ENCODE measurements at regions not wholly inside any gene's neighbourhood (a gene's known extent, or its start where the extent isn't known, plus 50 kb on each side); places are given as distances from the start of the nearest gene placed in this dataset.

DNA sequence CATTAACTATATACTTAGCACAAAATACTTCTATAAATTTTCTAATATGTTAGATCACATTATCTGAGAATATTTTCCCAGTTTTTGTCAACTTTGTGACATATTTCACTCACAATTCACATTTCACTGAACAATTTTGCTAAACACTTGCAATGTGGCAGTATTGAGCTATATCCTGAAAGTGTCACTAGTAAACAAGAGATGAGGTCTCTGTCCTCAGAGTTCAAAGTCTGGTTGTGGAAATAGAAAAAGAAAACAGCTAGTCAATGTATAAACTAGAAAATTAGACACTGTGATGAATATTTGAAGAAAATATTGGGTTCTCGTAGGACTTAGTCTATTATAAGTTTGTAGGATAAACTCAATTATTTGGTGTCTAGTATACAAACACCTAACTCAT lies 87.4 kb upstream of the CHORDC1 start:
- TF ChIP-seq, protein P1, sequence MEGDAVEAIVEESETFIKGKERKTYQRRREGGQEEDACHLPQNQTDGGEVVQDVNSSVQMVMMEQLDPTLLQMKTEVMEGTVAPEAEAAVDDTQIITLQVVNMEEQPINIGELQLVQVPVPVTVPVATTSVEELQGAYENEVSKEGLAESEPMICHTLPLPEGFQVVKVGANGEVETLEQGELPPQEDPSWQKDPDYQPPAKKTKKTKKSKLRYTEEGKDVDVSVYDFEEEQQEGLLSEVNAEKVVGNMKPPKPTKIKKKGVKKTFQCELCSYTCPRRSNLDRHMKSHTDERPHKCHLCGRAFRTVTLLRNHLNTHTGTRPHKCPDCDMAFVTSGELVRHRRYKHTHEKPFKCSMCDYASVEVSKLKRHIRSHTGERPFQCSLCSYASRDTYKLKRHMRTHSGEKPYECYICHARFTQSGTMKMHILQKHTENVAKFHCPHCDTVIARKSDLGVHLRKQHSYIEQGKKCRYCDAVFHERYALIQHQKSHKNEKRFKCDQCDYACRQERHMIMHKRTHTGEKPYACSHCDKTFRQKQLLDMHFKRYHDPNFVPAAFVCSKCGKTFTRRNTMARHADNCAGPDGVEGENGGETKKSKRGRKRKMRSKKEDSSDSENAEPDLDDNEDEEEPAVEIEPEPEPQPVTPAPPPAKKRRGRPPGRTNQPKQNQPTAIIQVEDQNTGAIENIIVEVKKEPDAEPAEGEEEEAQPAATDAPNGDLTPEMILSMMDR (IDR thresholded peaks at IDR 0.05; ENCODE audit: unreplicated experiment), result no peak
- Mint-ChIP-seq H3K27ac (no peak overlapping the region), H3K4me3 (no peak overlapping the region), H3K36me3 (no peaks in the 10 kb centered on the region), H3K27me3 (ENCODE audit: low read depth) (no peaks in the 10 kb centered on the region), H3K9me3 (no peaks in the 10 kb centered on the region), H3K4me1 (peaks cover 13% of the 10 kb centered on the region)
- DNase-seq (ENCODE audit: low spot score in 2 of 2, unreplicated experiment in 2 of 2), result no peak

DNA sequence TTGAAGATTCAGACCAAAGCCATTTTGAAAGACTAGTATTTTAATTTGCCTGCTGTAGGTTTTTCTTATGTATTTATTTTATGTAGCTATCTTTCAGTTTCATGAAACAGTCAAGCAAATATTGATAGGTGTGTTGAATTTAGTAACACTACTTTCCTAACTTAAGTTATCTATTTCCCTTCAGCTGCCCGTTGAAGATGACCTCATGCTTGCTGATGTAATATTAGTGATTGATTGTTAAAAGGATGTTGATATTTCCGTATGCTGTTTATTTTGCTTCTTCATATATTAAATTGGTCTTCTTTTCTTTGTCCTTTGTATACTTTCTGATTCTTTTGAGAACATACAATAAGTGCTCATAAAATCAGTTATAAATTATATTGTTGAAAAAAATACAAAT lies 86.8 kb upstream of the CHORDC1 start:
- Mint-ChIP-seq H3K9me3 (no peaks in the 10 kb centered on the region), H3K27ac (no peak overlapping the region)
- DNase-seq (ENCODE audit: low spot score in 2 of 2, unreplicated experiment in 2 of 2), result no peak

DNA sequence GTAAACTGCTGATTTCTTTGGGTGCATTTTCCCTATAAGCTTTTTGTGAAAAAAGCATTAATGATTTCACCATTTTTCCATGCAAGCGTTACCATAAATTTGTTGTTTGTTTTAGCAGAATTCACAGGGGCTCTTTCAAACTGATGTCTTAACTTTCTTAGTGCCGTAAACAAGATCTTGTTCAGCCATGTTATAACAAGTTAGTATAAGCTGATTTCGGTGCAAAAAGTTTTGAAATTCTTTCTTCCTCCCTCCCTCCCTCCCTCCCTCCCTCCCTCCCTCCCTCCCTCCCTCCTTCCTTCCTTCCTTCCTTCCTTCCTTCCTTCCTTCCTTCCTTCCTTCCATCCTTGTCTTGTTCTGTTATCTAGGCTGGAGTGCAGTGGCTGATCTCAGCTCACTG lies 71.7 kb upstream of the CHORDC1 start:
- Mint-ChIP-seq H3K9me3 (peaks cover 29% of the 10 kb centered on the region), H3K4me1 (no peaks in the 10 kb centered on the region), H3K27ac (no peak overlapping the region), H3K4me3 (no peak overlapping the region), H3K36me3 (no peaks in the 10 kb centered on the region), H3K27me3 (ENCODE audit: low read depth) (no peaks in the 10 kb centered on the region)
- no peak for DNase-seq (ENCODE audit: low spot score in 2 of 2, unreplicated experiment in 2 of 2)
- TF ChIP-seq, protein P1 (IDR thresholded peaks at IDR 0.05; ENCODE audit: unreplicated experiment), result no peak

More for the DNA sequence above, 86.8 kb upstream of the CHORDC1 start:
- Mint-ChIP-seq H3K4me3 (no peak overlapping the region), H3K27me3 (ENCODE audit: low read depth) (no peaks in the 10 kb centered on the region), H3K36me3 (no peaks in the 10 kb centered on the region), H3K4me1 (peaks cover 13% of the 10 kb centered on the region)
- TF ChIP-seq, protein P1 (IDR thresholded peaks at IDR 0.05; ENCODE audit: unreplicated experiment), result no peak

DNA sequence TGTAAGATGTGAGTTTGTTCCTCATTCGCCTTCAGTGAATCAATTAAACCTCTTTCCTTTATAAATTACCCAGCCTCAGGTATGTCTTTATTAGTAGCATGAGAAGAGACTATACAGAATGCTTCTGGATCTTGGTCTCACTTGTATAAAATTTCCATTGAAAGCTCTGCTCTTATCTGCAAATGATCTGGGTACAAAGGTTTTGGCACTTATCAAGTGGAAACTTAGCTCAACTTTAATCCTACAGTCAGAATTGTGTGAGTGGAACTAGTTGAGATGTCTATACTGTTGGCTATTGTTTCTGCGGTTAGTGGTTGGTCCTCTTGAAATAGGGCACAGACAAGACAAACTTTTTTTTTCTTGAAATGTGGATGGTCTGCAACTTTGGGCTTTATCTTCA lies 71.2 kb upstream of the CHORDC1 start:
- no peaks in the 10 kb centered on the region for H3K27me3 Mint-ChIP-seq (ENCODE audit: low read depth)

DNA sequence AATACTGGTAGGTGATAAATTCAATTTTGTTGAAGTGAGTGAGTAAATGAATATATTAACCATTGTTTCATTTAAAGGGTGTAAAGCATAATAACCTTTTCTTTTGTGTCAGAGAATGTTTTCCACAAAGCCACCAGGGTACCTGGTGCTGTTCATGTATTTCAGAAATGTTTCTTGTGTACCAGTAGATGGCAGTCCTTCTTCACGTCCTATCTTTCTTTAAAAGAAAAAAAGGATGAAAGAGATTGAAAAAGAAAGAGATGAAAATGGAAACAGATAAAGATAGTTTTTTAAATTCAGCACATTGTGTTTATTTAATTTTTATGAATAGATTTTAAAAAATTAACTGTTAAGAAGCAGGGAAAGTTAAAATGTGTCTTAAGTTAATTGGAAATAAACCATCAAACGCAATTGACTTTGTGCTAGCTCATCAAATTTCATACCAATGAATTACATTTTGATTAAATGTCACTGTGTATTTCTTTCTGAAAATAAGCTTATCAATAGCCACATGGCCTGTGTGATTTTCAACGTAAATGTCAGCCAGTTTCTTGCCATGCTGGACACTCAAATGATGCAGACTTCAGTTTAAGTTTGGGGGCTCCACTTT lies 65.5 kb upstream of the CHORDC1 start:
- DNase-seq (ENCODE audit: low spot score in 2 of 2, unreplicated experiment in 2 of 2), result no peak
- H3K27me3 Mint-ChIP-seq (ENCODE audit: low read depth), result no peaks in the 10 kb centered on the region
- H3K4me3 Mint-ChIP-seq, result no peak overlapping the region
- H3K27ac Mint-ChIP-seq, result no peak overlapping the region
- H3K36me3 Mint-ChIP-seq, result no peaks in the 10 kb centered on the region
- H3K4me1 Mint-ChIP-seq, result peaks cover 3% of the 10 kb centered on the region
- TF ChIP-seq, protein P1 (IDR thresholded peaks at IDR 0.05; ENCODE audit: unreplicated experiment), result peak; percentile 61
- peaks cover 16% of the 10 kb centered on the region for H3K9me3 Mint-ChIP-seq

More for the DNA sequence above, 71.2 kb upstream of the CHORDC1 start:
- Mint-ChIP-seq H3K4me1 (no peaks in the 10 kb centered on the region), H3K4me3 (no peak overlapping the region), H3K27ac (no peak overlapping the region), H3K9me3 (peaks cover 26% of the 10 kb centered on the region), H3K36me3 (no peaks in the 10 kb centered on the region)
- TF ChIP-seq, protein P1 (IDR thresholded peaks at IDR 0.05; ENCODE audit: unreplicated experiment), result no peak
- DNase-seq (ENCODE audit: low spot score in 2 of 2, unreplicated experiment in 2 of 2), result no peak

DNA sequence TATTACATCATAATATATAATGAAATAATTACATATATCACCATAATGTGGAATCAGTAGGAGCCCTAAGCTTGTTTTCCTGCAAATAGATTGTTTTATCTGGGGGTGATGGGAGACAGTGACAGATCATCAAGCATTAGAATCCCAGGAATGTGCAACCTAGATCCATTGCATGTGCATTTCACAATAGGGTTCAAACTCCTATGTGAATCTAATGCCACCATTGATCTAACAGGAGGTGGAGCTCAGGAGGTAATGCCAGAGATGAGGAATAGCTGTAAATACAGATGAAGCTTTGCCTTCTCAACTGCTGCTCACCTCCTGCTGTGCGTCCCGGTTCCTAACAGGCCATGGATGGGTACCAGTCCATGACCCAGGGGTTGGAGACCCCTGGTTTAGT lies 63.8 kb upstream of the CHORDC1 start:
- no peaks in the 10 kb centered on the region for H3K27me3 Mint-ChIP-seq (ENCODE audit: low read depth)
- peaks cover 3% of the 10 kb centered on the region for H3K4me1 Mint-ChIP-seq
- no peaks in the 10 kb centered on the region for H3K36me3 Mint-ChIP-seq
- peaks cover 16% of the 10 kb centered on the region for H3K9me3 Mint-ChIP-seq
- no peak overlapping the region for H3K4me3 Mint-ChIP-seq
- H3K27ac Mint-ChIP-seq, result no peak overlapping the region
- TF ChIP-seq, protein P1 (IDR thresholded peaks at IDR 0.05; ENCODE audit: unreplicated experiment), result no peak
- DNase-seq (ENCODE audit: low spot score in 2 of 2, unreplicated experiment in 2 of 2), result no peak

All from mesothelial cell of epicardium (in vitro differentiated cells).